Neuronal stem cell (in vitro differentiated cells): ENCODE measurements at regions not wholly inside any gene's neighbourhood (a gene's known extent, or its start where the extent isn't known, plus 50 kb on each side); places are given as distances from the start of the nearest gene placed in this dataset.

ENCODE experiments used
- DNase-seq: peaks from one replicate; pipeline ENCODE4 v3.0.0-alpha.2; 2013; ENCODE audit warnings: low spot score
- H2AFZ ChIP-seq: one replicate; pipeline ENCODE4 v1.6.1; 2013; ENCODE audit warnings: mild to moderate bottlenecking, low read length, inconsistent platforms
- H2AK5ac ChIP-seq: 2 replicates; pipeline ENCODE4 v1.6.1; 2013; ENCODE audit warnings: low read depth, mild to moderate bottlenecking, inconsistent platforms, low read length, moderate library complexity, mixed read lengths
- H2BK120ac ChIP-seq: 2 replicates; pipeline ENCODE4 v1.6.1; 2013; ENCODE audit warnings: low read depth, mild to moderate bottlenecking, inconsistent platforms, low read length, moderate library complexity, mixed read lengths
- H2BK12ac ChIP-seq: one replicate; pipeline ENCODE4 v1.6.1; 2013; ENCODE audit warnings: low read length, inconsistent platforms
- H2BK15ac ChIP-seq: 2 replicates; pipeline ENCODE4 v1.6.1; 2013; ENCODE audit warnings: mild to moderate bottlenecking, low read length, inconsistent platforms, mixed read lengths
- H2BK5ac ChIP-seq: one replicate; pipeline ENCODE4 v1.6.1; 2013; ENCODE audit warnings: inconsistent platforms, mild to moderate bottlenecking, low read length, moderate library complexity
- H3K14ac ChIP-seq: one replicate; pipeline ENCODE4 v1.6.1; 2013; ENCODE audit warnings: low read length, inconsistent platforms
- H3K18ac ChIP-seq: 2 replicates; pipeline ENCODE4 v1.6.1; 2013; ENCODE audit warnings: low read length, inconsistent platforms
- H3K23ac ChIP-seq: 2 replicates; pipeline ENCODE4 v1.6.1; 2013; ENCODE audit warnings: low read depth, mild to moderate bottlenecking, mixed read lengths, low read length, inconsistent platforms; ENCODE audit not compliant: poor library complexity
- H3K27ac ChIP-seq: replicated peaks from 3 replicates; pipeline ENCODE4 v1.5.1; 2013; ENCODE audit warnings: low read length, inconsistent platforms
- H3K27me3 ChIP-seq, 3 experiments: 2 replicates each; pipeline ENCODE4 v1.6.1; 2013; ENCODE audit warnings: low read length in 3 of 3, mild to moderate bottlenecking in 2 of 3, inconsistent platforms in 1 of 3, low read depth in 1 of 3, mixed read lengths in 1 of 3, moderate library complexity in 1 of 3; ENCODE audit not compliant: control insufficient read depth in 3 of 3, insufficient read depth in 3 of 3
- H3K36me3 ChIP-seq, 2 donors: replicated peaks in 1 of 2; 2 replicates each; pipeline ENCODE4 v1.6.1; 2013; ENCODE audit warnings: low read length in 2 of 2; ENCODE audit not compliant: control insufficient read depth in 2 of 2, insufficient read depth in 2 of 2
- H3K4ac ChIP-seq: 2 replicates; pipeline ENCODE4 v1.6.1; 2013; ENCODE audit warnings: inconsistent platforms, mild to moderate bottlenecking, low read length, moderate library complexity
- H3K4me1 ChIP-seq, 2 donors: 1 replicate in 1 of 2; 2 replicates in 1 of 2; pipeline ENCODE4 v1.6.1; 2013; ENCODE audit warnings: low read length in 2 of 2, low read depth in 1 of 2; ENCODE audit not compliant: control insufficient read depth in 2 of 2, insufficient read depth in 1 of 2
- H3K4me2 ChIP-seq: one replicate; pipeline ENCODE4 v1.6.1; 2013; ENCODE audit warnings: mild to moderate bottlenecking, low read length, inconsistent platforms; ENCODE audit not compliant: insufficient read depth, poor library complexity, severe bottlenecking
- H3K4me3 ChIP-seq, 2 donors: 2 replicates each; pipeline ENCODE4 v1.5.1; 2013; ENCODE audit warnings: low read length in 2 of 2, mild to moderate bottlenecking in 2 of 2, inconsistent platforms in 1 of 2, moderate library complexity in 1 of 2
- H3K79me1 ChIP-seq: one replicate; pipeline ENCODE4 v1.6.1; 2013; ENCODE audit warnings: low read depth, mild to moderate bottlenecking, inconsistent platforms, low read length, moderate library complexity
- H3K9ac ChIP-seq: one replicate; pipeline ENCODE4 v1.6.1; 2013; ENCODE audit warnings: mild to moderate bottlenecking, low read depth, low read length, inconsistent platforms; ENCODE audit not compliant: poor library complexity
- H3K9me3 ChIP-seq, 2 donors: replicated peaks in 1 of 2; 2 replicates each; pipeline versions ENCODE3 to v1.6.1; 2013; ENCODE audit warnings: low read length in 2 of 2, mild to moderate bottlenecking in 2 of 2, inconsistent platforms in 1 of 2, low read depth in 1 of 2, mixed read lengths in 1 of 2, moderate library complexity in 1 of 2; ENCODE audit not compliant: control insufficient read depth in 2 of 2, insufficient read depth in 1 of 2
- H4K8ac ChIP-seq: one replicate; pipeline ENCODE4 v1.6.1; 2013; ENCODE audit warnings: low read depth, mild to moderate bottlenecking, inconsistent platforms, low read length, moderate library complexity
- H4K91ac ChIP-seq: one replicate; pipeline ENCODE4 v1.6.1; 2013; ENCODE audit warnings: low read length, low read depth, mild to moderate bottlenecking, inconsistent platforms; ENCODE audit not compliant: poor library complexity
- WGBS, 2 donors: extraction: QIAGEN DNeasy Blood & Tissue Kit; methylation state at CpG; one replicate each; pipeline ENCODE4 v1.1.7; 2013; ENCODE audit warnings: missing lambda C conversion rate in 2 of 2, mixed read lengths in 1 of 2; ENCODE audit not compliant: insufficient read length in 2 of 2, insufficient replicate concordance in 1 of 2; ENCODE audit errors: extremely low coverage in 2 of 2; 5-methylcytosine and 5-hydroxymethylcytosine counted together

DNA sequence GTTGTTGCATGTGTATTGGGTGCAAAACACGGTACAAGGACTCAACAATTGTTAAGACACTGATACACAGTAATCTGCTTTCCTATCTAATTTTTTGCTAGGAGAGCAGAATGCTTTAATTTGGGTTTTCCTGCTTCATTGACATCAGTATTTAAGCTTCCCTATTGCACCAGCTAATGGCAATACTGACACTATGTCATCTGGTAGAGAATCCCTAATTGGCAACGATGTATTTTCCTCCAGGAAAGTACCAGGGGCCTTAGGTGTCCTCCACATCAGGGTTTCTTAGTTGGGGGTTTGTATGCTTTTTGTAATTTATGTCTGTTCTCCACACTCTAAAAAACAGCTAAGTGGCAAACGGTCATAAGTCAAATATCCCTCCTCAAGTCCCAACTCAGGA is 76.5 kb upstream of the FRY start:
- Histone ChIP-seq H3K23ac (no peak overlapping the region), H2BK15ac (no peak overlapping the region), H2AFZ (no peak overlapping the region), H3K79me1 (no peaks in the 10 kb centered on the region), H4K8ac (no peak overlapping the region), H2BK12ac (no peak overlapping the region), H3K4ac (no peak overlapping the region), H3K27me3 (peaks cover 0 to 2% (median 0%) of the 10 kb centered on the region in 3 experiments), H3K4me3 (no peak overlapping the region), H3K4me1 (no peaks in the 10 kb centered on the region), H3K36me3 (no peaks in the 10 kb centered on the region), H3K27ac (no peak overlapping the region), H2BK5ac (no peak overlapping the region), H3K9ac (no peak overlapping the region), H2BK120ac (no peak overlapping the region), H4K91ac (no peak overlapping the region), H2AK5ac (no peak overlapping the region), H3K9me3 (peaks cover 0 to 2% of the 10 kb centered on the region in 2 donors), H3K4me2 (no peak overlapping the region), H3K14ac (no peak overlapping the region), H3K18ac (no peak overlapping the region)
- WGBS, 2 donors = no CpG with 5 or more reads among the region's 3 CpGs
- no peak for DNase-seq

DNA sequence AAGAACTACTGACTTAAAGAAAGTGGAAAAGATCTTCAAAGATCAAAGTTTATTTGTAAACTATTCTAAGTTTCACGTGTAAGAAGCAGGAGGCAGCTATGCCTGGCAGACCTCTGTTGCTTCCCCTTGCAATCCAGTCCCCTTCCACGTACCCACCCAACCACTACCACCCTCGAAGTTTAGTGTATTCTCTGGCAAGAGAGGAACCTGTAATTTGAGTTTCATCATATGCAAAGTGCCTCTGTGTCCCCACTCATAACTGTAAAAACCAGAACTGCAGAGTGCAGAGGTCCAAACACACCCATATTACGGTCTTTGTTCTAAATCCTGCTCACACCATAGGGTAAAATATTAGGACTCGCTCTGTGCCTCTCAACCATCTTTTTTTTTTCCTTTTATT is 75.8 kb upstream of the FRY start:
- no peak overlapping the region for H3K14ac ChIP-seq
- H3K4me1 ChIP-seq = no peaks in the 10 kb centered on the region
- no peak overlapping the region for H3K4ac ChIP-seq
- no peak overlapping the region for H4K8ac ChIP-seq
- no peak overlapping the region for H2AFZ ChIP-seq
- H4K91ac ChIP-seq = no peak overlapping the region
- no peak overlapping the region for H2AK5ac ChIP-seq
- no peaks in the 10 kb centered on the region for H3K79me1 ChIP-seq
- no peak overlapping the region for H2BK12ac ChIP-seq
- H3K4me2 ChIP-seq = no peak overlapping the region
- no peaks in the 10 kb centered on the region for H3K36me3 ChIP-seq
- peaks cover 0 to 2% of the 10 kb centered on the region in 2 donors for H3K9me3 ChIP-seq
- no peak overlapping the region for H3K18ac ChIP-seq
- H2BK120ac ChIP-seq = no peak overlapping the region
- H2BK5ac ChIP-seq = no peak overlapping the region
- WGBS, 2 donors = no CpG with 5 or more reads among the region's 5 CpGs
- no peak for DNase-seq
- no peak overlapping the region for H3K27ac ChIP-seq
- no peak overlapping the region for H3K23ac ChIP-seq
- H2BK15ac ChIP-seq = no peak overlapping the region
- no peak overlapping the region for H3K9ac ChIP-seq
- peaks cover 0 to 2% (median 0%) of the 10 kb centered on the region in 3 experiments for H3K27me3 ChIP-seq
- H3K4me3 ChIP-seq = no peak overlapping the region

DNA sequence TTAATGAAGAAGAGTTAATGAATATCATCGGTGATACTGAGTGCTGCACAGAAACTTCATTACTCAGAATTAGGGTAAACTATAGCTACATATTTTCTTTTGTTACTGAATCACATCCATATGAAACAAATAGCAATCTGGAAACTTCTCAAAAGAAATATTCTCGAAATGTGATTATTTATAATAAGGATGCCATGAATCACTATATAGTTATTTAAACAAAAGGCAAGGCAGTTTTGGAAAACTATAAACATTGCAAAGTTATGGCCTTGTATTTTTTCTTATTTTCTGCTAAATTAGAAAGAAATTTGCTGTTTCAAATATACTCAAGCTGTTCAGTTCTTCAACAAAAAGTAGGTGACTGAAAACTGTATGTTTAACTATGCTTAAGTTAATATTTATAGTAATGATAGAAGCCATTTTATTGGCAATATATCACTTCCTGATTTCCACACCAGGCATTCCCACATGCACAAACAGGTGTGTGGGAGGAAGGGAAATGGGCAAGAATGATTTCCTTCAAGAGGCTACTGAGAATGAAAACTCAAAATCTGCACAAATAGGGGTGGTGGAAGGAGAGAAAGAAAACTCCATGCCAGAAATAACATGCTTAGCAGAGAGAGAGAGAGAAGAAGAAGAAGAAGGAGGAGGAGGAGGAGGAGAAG is 74.5 kb upstream of the FRY start:
- Histone ChIP-seq H2BK12ac (no peak overlapping the region), H3K4me3 (no peak overlapping the region), H3K9me3 (peaks cover 0 to 2% of the 10 kb centered on the region in 2 donors), H4K8ac (no peak overlapping the region), H3K27ac (no peak overlapping the region), H2AFZ (no peak overlapping the region), H3K4me1 (no peaks in the 10 kb centered on the region), H3K14ac (no peak overlapping the region), H3K79me1 (no peaks in the 10 kb centered on the region), H2BK15ac (no peak overlapping the region), H3K27me3 (no peaks in the 10 kb centered on the region), H3K4me2 (no peak overlapping the region), H3K23ac (no peak overlapping the region), H2BK5ac (no peak overlapping the region), H2BK120ac (no peak overlapping the region), H3K18ac (no peak overlapping the region), H2AK5ac (no peak overlapping the region), H3K9ac (no peak overlapping the region), H4K91ac (no peak overlapping the region), H3K4ac (no peak overlapping the region), H3K36me3 (no peaks in the 10 kb centered on the region)
- DNase-seq = no peak
- no CpG with 5 or more reads among the region's 2 CpGs for WGBS, 2 donors

DNA sequence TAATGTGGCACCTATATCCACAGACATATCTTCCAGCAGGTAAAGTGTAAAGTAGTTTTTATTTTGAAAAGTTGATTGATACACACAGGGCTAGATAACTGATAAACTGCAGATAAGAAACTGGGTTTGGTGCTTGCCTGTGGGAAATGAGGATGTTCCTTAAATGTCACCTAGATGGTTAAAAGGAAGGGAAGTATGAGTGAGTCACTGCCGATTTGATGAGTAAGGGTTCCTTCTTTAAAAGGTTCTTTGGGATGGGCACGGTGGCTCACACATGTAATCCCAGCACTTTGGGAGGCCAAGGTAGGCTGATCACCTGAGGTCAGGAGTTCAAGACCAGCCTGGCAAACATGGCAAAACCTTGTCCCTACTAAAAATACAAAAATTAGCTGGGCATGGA is 73.8 kb upstream of the FRY start:
- WGBS, 2 donors = no CpG with 5 or more reads among the region's 2 CpGs
- H3K36me3 ChIP-seq = no peaks in the 10 kb centered on the region
- no peak overlapping the region for H3K4me2 ChIP-seq

More for the DNA sequence above, 73.8 kb upstream of the FRY start:
- Histone ChIP-seq H2BK120ac (no peak overlapping the region), H3K4me1 (peaks cover 0 to under 1% of the 10 kb centered on the region in 2 donors), H3K14ac (no peak overlapping the region), H2BK5ac (no peak overlapping the region), H3K79me1 (no peaks in the 10 kb centered on the region), H3K18ac (no peak overlapping the region), H3K27ac (no peak overlapping the region), H2AK5ac (no peak overlapping the region), H2BK12ac (no peak overlapping the region), H3K9ac (no peak overlapping the region), H3K9me3 (peaks cover 0 to 2% of the 10 kb centered on the region in 2 donors), H2AFZ (no peak overlapping the region), H3K23ac (no peak overlapping the region), H4K91ac (no peak overlapping the region), H2BK15ac (no peak overlapping the region), H3K27me3 (no peaks in the 10 kb centered on the region), H4K8ac (no peak overlapping the region), H3K4ac (no peak overlapping the region), H3K4me3 (no peak overlapping the region)
- no peak for DNase-seq
